Cardiac septum (tissue), 1 donor: ENCODE measurements at regions not wholly inside any gene's neighbourhood (a gene's known extent, or its start where the extent isn't known, plus 50 kb on each side); places are given as distances from the start of the nearest gene placed in this dataset.
"Not testable (repeated sequence)": the region's sequence is repeated elsewhere in the genome, so short reads cannot be mapped to it uniquely, and the experiment has no call there.

Experiments
- DNase-seq: peaks from one replicate; pipeline ENCODE4 v3.0.0-alpha.2; 2020; ENCODE audit warnings: low spot score
- intact Hi-C: fragments of 100-400 bp; cut with DNase I; formaldehyde crosslinking; loops from one replicate; pipeline ENCODE4 v1.14.0; 2022
- donor health status: DM: no; HTN: no; CAD: no.

DNA sequence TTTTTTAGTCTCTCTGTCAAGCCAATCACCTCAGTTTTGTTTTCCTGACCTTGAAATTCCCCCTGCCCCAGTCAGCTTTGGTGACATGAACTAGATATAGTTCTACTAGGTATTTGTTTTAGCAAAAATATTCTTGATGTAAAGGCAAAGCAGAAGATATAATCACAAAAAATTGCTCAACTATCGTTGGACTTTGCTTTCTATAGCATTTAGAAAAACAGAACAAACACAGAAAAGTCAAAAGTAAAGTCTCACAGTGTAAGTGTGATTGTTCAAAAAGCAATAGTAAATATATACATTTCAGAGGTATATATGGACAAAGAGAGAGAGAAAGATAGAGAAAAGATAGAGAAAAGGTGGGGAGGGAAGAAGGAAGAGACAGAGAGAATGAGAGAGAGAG lies 305.9 kb downstream of the ADGRL2 start:
- intact Hi-C loops = no loop called here
- no peak for DNase-seq

DNA sequence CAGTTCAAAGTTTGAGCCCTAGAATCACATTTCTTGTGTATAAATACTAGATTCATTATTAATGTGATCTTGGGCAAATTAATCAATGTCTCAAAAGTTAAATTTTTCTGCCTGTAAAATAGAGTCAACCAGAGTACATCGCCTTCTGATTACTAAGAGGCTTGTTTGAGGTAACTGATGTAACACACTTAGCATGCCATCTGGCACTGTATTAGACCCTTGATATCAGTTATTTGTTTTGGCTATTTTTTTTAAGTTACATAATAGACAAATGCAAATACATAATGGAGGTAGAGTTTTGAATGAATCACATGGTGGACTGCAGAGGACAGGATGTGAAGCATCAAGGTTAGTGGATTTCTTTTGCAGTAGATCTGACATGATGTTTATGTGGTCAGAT lies 298.4 kb downstream of the ADGRL2 start:
- intact Hi-C loops = no loop called here

DNA sequence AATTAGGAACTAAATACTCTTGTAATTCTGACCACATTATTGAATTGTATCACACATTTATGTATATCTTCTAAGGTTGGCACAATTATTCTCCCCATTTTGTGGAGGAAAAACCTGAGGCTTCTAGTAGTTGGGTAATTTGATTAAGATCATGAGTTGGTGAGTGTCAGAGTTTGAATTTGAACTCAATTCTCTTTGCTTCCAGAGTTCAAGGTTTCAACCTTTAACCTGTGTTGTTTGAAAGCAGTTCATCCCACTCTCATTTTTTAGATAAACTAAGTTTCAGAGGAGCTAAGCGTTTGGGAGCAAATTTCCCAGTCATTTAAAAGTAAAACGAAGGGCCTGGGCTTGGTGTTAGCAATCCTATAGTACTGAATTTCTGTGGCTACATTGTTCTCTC lies 293.4 kb downstream of the ADGRL2 start:
- intact Hi-C loops = no loop called here
- DNase-seq = no peak

More for the DNA sequence above, 298.4 kb downstream of the ADGRL2 start:
- no peak for DNase-seq

DNA sequence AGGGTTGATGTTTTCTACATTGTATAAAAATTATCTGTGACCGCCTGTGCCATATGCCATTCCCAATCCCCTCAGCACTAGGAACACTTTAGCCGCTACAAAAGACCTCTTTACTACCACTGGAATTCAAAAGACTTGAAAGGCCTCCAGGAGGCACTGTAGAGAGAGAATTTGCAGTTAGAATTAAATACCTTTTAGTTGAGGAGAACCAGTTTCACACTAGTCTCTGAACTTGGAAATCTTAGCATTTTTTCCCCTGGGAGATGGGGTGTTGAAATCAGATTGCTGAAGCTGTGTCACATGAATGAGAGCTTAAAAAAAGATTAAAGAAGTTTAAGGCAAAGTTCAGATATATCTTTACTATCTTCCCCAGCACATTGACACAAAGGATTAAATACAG lies 291.0 kb downstream of the ADGRL2 start:
- intact Hi-C loops = no loop called here
- DNase-seq = no peak

DNA sequence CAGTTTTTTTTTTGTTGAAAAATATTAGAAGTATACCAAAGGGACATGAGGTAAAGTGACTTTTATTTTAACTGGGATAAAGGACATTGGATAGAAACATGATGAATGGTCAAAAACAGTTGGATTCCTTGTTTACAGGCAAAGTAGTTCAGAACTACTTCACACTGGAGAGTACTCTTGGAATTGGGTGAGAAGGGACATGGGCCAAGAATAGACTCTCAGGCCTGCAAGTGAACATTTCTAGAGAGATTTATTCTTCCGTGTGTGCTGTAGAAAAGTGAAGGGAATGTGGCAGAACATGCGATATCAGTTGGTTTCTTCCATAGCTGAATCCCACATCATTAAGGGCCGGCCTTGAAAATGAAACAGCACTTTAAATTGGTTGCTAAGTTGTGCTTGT lies 290.5 kb downstream of the ADGRL2 start:
- no peak for DNase-seq
- intact Hi-C loops = no loop called here

DNA sequence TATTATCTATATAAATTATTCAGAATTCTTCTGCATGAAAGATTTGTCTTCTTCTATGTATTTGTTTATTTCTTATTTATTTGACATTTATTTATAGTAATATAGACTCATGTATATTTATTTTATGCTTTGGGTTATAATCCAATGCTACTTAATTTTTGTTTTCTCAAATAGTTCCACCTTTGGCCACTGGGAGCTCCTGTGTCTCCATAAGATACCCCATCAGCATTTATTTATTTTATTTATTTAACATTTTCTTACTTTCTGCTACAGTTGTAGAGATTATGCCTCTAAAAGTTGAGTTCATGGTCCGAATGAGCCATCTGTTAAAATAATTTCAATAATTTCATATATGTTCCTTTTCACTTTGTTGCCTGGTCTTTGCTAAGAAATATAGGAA lies 289.4 kb downstream of the ADGRL2 start:
- intact Hi-C loops = no loop called here
- DNase-seq = no peak

DNA sequence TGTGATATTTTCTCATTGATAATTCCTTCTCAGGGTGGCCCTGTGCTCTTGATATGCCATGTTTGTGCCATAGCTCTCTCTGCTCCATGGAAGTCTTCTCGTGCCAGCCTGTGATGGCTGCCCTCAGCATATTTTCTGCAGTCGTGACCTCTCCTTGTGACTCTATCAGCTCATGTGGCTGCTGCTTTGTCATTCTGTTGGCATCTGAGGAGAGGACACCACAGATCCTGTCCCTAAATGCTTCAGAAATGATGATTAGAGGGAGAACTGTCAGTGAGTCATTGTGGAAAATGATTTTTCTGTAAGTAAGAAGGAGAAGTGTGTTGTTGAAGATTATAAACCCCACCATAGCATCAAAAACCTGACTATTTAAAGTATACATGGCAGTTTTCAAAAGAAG lies 286.0 kb downstream of the ADGRL2 start:
- intact Hi-C loops = no loop called here
- no peak for DNase-seq

DNA sequence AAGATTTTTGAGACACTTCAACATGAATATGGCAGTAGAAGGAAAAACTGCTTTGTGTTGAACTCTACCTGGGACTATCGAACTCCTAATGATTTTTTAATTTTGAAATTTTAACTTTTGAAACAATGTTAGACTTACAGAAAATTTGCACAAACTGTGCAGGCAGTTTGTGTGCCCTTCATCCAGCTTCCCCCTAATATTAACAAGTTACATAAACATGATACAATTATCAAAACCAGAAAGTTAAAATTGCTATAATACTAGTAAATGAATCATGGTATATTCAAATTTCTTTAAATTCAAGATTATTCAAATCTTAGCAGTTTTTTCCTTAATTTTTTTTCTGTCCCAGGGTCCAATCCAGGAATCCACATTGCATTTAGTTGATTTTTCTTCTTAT lies 278.9 kb downstream of the ADGRL2 start:
- no peak for DNase-seq
- intact Hi-C loops = no loop called here

DNA sequence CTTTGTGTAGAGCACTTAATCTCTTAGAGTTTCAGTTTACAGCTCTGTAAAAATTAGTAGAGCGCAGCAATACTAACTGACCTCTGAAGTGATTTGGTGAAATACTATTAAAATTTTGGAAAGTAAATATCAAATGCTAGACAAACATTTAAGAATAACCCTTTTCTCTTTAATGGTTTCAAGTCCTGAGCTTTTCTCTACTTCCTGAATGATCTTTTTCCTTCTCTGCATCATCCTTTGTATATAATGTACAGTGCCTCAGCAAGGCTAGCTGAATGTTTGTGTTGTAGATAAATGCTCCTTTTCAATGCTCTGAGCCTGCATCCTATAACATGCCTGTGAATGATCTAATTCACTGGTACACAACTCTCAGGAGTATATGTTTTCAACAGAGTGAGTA lies 272.9 kb downstream of the ADGRL2 start:
- no peak for DNase-seq
- intact Hi-C loops = no loop called here

DNA sequence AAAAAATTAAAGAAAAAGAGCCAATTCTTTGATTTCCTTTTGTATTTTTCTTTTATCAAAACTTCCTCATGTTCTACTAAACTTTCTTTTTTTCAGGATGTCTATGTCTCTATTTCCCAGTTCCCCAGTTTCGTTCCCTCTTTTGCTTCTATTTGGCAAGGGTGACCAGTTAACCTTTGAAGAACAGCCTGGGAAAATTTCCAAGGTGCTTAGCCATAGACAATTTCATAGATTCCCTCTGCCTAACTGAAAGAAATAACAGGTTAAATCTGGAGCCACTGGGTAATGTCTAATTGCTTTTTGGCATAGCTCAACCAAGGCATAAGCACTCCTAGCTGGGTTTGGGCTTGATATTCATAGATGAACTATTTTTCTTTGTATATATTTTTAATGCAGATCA lies 272.3 kb downstream of the ADGRL2 start:
- no peak for DNase-seq
- intact Hi-C loops = no loop called here

DNA sequence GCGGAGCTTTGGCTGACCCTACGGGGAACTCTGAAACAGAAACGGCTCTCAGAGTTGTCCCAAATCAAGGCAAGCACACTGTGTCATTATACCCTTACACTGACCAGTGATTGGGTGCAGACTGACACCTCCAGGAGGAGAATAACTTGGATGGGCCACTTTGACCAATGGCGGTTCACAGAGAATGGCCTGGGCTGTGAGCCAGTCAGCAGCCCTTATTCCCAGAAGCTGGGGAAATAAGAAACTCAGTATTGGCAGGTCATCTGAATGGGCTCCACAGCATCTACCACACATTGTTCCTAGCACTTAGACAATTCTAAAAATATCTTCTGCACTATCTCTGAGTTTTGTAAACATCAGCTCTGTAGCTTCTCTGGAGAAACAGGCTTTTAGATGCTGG lies 265.2 kb downstream of the ADGRL2 start:
- intact Hi-C loops = no loop called here
- no peak for DNase-seq

DNA sequence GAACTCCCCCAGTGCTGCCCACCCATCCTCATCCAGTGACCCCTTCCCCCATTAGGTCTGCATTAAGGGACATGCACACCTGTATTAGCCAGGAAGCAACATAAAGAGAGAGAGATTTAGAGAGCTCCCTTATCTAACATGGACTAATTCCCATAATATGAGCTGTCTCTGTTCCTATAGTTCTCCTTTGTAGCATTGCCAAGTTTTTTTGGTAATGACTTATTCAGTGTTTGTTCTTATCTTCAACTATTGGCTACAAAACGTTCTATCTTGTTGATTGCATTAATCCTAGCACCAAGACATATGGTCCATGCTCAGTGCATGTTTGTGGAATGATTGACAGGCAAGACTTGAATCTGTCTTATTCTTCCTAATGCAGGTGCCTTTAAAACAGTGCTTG lies 264.0 kb downstream of the ADGRL2 start:
- intact Hi-C loops = no loop called here
- DNase-seq = no peak

DNA sequence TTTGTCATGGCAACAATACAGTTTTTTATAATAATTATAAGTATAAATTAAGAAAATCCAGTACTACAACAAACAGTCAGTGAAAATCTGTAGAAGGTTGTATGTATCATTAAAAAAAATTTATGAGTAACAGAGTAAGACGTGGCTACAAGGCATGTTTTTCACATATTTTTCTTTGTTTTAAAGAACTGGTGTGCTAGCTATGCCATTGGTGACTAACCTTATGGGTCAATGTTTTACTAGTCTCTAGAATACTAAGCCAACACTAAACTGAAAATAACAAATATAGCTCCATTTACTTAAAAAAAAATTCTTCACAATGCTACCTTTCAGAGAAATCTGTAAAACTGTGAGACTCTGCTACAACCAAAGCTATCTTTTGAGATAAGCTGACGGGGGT lies 261.5 kb downstream of the ADGRL2 start:
- DNase-seq = no peak
- intact Hi-C loops = no loop called here

DNA sequence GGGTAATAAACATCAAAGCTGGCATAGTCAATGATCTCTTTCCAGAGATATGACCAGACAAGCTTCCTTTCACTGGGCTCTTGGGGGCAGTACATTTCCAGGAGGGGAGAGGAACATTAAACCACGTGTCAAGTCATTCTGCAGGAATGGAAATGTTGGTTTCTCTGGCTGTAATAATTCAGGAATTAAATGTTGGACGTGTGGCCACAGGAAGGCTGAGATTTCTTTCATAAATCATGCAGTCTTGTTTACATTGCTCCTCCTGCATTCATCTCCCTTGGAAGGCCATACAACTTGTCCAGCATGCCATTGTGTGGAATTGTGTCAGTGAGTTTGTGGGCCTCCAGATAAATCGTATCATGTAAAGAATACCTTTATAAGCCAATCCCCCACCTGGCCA lies 259.2 kb downstream of the ADGRL2 start:
- no peak for DNase-seq

DNA sequence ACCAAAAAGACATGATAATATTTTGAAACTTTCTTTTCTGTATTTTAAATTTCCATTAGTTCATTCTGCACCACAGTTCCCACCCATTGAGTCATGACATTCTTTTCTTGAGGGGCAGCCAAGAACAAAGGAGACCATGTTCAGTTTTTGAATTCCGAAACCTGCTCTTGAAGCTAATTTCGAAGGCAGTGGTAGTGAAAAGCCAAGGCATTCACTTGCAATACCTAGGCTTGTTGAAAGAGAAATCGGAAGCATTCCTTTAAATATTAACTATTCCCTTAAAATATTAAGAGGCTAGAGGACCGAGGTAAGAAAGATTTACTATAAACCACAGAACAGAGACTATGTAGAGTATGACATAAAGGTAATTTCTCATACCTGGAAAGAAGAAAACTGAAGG lies 256.3 kb downstream of the ADGRL2 start:
- intact Hi-C loops = no loop called here
- no peak for DNase-seq

More for the DNA sequence above, 259.2 kb downstream of the ADGRL2 start:
- intact Hi-C loops = no loop called here

DNA sequence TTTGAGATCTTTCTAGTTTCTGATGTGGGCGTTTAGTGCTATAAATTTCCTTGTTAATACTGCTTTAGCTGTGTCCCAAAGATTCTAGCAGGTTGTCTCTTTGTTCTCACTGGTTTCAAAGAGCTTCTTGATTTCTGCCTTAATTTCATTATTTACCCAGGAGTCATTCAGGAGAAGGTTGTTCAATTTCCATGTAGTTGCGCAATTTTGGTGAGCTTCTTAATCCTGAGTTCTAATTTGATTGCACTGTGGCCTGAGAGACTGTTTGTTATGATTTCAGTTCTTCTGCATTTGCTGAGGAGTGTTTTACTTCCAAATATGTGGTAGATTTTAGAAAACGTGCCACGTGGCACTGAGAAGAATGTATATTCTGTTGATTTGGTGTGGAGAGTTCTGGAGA lies 254.6 kb downstream of the ADGRL2 start:
- intact Hi-C loops = not testable (repeated sequence)

DNA sequence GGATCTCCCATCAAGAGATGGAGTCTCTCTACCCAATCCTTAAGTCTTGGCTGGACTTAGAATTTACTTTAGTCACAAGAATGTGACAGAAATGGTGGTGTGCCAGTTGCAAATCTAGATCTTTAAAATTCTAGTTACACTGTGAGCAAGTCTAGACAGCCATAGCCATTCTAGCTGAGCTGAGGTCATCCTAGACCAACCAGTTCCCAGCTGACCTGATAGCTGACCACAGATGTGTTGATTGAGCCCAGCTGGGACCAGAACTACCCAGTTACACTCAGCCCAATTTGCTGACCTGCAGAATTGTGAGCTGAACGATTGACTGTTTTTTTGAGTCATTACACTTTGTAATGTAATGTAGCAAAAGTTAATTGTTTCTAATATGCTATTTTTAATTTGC lies 251.8 kb downstream of the ADGRL2 start:
- intact Hi-C loops = no loop called here
- DNase-seq = no peak

More for the DNA sequence above, 254.6 kb downstream of the ADGRL2 start:
- not testable (repeated sequence) for DNase-seq

DNA sequence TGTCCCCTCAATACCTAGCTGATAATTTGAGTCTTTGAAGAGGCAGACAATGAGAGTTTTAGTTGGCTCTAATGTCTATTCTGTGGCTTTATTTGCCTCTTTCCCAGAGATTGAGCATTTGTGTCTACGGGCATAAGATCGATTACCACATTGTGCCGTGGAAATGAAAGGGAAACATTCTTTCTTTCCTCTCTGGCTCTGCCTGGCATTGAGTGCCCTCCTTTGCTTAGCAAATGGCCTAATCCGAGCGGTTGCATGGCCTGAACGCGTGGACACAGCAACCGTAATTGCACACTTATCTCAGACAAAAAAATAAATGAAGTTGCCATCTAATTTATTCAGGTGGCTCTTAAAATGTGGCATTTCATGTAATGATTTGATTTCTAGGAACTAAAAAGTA lies 247.9 kb downstream of the ADGRL2 start:
- intact Hi-C loops = no loop called here
- DNase-seq = no peak

DNA sequence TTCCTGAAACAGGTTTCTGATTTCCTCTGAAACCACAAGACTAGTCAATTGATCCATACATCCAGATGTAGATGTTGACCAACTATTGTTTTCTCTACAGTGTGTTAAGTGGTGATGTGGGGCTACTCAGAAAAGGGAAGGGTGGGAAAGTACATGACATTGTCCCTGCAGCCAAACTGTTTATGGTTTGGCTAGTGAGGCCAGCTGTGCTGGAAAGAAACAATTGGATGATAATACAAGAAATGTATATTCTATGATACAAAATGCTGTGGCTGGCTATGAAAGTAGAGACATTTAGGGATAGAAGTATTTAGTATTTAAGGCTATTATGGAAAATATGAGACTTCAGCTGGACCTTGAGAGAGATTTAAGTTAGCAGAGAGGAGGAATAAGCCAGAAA lies 244.5 kb downstream of the ADGRL2 start:
- intact Hi-C loops = no loop called here

DNA sequence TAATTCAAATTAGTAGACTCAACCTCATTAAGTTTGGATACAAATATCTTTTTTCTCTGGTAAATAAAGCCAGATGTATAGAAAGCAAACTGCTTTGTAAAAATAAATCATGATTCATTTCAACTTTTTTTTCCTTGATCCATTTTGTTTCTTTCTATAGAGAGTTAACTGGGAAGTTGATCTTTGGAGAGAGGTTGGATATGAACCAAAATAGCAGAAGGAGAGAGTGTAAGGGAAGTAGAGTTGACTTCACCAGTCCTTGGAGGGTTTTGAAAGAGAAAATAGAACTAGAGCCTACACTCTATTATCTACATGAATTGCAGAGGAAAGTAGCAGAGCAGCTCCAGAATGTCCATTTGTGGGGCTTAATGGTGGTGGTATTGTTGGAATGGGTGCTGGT lies 243.8 kb downstream of the ADGRL2 start:
- intact Hi-C loops = no loop called here
- no peak for DNase-seq

More for the DNA sequence above, 244.5 kb downstream of the ADGRL2 start:
- no peak for DNase-seq

DNA sequence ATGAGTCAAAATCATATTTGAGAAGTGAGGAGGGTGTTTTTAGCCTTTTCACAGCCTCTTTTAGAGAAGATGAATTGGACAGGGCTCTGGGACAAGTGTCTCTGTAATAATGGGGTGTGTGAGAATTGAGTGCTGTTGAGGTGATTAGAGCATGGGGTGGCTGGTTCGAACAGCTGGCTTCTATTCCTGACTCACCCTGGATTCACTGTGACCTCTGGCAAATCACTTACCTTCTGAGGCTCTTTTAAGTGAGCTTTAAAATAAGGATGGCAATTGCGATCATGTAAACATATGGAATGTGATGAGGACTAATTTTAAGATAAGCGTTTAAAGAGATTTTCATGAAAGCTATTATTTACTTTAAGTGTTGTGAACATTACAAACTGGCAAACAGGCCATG lies 243.4 kb downstream of the ADGRL2 start:
- intact Hi-C loops = no loop called here
- DNase-seq = no peak

DNA sequence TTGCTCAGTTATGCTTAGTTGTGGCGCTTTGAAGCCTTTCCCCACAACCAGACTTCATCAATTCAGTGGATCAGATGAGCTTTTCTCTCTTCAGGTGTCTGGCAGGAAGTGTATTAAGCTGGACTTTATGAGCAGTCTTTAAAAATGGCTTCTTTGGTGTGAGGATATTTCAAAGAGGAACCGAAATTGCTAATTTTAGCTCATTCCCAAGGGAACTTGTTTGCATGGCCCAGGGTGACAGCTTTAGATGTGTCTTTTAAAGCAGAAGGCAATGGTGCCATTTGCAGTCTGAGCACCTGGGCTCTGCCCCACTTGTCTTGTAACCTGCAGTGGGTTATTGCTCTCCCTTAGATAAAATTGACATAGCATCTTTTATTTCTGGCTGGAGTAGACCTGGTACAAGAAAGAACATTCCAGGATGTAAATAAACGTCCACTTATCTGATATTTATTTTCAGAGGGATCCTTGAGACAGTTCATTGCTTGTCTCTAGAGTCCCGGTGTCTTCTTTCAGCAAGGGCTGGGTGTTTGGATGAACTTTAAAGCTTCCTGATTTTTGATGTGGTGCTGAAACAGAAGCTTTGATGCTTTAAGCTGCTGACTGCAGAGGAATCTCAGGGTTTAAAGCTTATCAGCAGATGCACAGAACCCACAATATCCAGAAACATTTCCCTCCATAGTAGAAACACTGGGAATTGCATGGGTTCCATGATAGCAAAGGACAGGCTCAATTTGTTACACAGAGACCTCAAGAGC lies 241.7 kb downstream of the ADGRL2 start:
- intact Hi-C loops = no loop called here
- no peak for DNase-seq
